ENCODE measurements at regions not wholly inside any gene's neighbourhood (a gene's known extent, or its start where the extent isn't known, plus 50 kb on each side); places are given as distances from the start of the nearest gene placed in this dataset.
"Not testable (repeated sequence)": the region's sequence is repeated elsewhere in the genome, so short reads cannot be mapped to it uniquely, and the experiment has no call there.

DNA sequence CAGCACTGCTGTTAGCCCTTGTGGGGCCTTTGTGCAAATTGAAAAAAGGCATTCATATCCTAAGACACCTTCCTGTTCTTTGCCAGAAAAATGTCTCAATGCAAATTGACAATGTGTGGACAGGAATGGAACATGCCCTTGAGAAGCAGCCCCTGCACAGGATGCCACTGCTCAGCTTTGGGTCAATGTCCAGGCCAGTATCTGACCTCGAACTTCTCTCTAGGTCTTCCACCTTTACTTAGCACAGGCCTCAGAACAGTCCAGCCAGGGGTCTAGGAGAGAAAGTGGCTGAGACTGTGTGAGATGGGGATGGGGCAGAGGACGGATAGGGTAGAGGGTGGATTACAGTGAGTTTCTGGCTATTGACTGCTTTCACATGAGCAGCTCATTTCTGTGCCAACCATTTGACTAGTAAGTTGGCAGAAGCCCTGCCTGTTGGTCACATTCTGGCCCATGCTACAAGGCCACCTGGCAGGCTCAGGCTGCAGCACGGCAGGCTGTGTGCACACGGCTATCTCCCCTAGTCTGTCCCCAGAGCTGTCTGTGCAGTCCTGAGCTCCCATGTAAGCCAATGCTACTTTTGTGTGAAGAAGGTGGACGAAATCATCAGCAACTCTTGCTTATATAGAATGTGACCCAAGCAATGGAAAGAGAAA lies 254.5 kb upstream of the PLGLB1 start:
- not testable (repeated sequence) for DNase-seq

DNA sequence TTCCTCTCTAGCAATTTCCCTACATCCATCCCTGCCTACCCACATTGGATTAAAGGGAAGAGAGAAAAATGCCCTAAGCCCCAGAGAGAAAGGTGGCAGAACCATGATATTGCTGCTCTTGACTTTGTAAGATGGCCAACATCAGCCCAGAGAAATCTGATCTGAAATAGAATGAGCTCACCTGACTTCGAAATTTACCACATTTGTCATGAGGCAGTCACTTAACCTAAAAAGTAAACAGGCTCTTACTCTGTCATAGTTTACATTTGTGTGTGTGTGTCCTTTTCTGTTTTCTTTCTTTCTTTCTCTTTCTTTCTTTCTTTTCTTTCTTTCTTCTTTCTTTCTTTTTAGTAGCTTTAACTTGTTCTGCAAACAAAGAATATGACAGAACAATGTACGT lies 255.0 kb upstream of the PLGLB1 start:
- DNase-seq = not testable (repeated sequence)

DNA sequence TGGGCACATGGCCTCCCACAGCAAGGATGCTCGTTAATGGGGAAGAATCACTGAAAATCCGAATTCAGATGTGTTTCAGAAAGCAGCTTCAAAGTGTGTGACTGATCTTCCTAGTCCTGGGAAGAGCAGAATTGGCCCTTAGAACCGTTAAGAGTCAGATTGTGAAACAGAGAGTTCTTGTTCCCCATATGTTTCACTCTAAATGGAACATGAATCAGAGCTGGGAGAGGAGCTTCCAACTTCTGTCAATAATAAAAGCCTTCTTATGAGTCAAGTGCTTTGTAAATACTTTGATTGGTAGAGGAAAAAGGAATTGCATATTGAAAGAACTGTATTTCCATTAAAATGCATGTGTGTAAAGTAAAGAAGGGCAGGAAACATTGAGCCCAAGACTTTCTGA lies 256.1 kb upstream of the PLGLB1 start:
- DNase-seq = not testable (repeated sequence)

DNA sequence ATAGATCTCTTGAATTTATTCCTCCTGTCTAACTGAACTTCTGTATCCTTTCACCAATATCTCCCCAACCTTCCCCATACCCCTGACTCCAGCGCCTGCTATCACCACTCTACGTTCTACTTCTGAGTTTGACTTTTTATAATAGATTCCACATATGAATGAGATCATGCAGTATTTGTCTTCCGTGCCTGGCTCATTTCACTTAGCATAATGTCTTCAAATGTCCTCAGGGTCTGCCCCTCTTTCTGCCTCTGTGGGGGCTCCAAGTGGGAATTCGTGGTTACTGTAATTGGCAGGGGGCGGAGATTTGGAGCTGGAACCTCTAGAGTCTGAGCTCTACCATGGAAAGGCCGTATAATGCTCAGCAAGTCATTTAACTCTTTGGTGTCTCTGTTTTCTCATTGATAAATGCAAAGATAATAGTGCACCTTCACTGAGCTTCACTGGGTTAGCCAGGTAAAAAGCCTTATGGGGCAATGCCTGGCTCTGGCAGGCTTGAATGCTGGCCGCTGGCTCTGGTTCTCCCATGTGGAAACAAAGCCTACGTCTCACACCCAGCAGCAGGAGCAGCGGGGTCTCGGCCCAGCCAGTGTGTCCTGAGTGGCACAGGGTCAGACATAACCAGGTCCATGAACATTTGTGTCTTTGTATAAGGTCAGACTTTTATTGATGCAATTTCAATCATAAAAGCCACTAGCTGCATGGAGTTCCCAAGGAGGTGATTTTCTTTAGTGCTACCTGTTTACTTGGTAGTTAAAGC lies 259.1 kb upstream of the PLGLB1 start:
- not testable (repeated sequence) for DNase-seq

DNA sequence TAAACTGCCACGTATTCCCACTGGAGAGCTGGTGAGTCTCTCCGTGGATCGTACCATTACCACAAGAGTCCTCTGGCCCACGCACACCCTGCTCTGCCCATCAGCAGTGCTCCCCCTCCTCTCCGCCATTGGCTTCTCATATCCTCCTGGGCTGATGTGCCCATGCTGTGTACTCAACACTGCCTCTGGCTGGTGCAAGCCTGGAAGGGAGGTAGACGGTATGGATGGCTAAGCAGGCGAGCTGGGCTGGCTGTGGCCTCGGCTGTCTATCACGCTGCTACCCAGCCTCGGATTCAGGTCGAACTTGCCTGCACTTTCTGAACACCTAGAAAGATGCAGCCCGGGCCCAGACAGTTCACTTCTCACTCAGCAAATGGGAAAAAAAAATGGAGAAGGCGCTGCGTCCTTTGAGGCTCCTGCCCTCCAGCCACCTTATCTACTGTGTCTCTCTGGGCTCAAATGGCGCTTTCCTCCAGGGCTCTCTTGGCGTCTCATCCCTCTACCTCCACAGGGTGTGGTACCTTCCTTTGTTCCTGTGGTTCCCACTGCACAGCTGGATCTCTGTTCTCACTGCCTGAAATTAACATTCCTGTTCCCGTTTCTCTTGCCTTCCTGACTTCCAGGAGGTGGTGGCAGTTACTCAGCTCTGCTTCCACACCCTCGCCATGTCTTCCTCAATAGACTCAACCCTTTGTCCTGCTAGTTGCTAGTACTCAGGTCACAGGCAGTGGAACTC lies 262.3 kb upstream of the PLGLB1 start:
- DNase-seq = not testable (repeated sequence)

DNA sequence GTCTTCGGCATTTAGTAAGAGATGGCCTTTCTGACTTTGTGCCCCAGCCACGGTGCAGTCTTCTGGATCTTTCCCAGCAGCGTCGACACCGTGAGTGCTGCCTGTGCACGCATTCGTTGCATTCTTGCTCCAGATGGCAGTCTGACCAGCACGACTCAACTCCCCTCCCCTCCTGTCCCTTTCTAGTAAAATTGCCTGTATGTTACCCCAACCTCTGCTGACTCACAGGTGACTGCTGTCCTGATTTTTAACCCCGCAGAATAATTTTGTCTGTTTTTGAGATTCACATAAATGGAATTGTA lies 262.8 kb upstream of the PLGLB1 start:
- DNase-seq = not testable (repeated sequence)

DNA sequence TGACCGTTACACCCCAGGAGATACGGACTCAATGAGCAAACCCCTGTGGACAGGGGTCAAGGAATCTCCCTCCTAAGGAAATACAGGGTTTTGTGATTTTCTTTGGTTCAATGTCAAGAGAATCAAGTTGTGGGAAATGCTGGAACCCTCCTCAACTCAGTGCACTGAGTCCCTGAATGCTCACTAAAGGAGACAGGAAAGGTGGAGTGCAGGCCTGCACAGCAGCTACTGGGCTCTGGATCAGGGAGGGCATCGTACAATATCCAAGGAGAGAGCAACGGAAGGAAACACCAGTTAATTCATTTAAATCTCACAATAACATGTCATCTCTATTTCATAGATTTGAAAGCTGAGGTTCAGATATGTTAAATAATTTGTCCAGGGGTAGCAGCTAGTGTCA lies 263.5 kb upstream of the PLGLB1 start:
- DNase-seq = not testable (repeated sequence)

DNA sequence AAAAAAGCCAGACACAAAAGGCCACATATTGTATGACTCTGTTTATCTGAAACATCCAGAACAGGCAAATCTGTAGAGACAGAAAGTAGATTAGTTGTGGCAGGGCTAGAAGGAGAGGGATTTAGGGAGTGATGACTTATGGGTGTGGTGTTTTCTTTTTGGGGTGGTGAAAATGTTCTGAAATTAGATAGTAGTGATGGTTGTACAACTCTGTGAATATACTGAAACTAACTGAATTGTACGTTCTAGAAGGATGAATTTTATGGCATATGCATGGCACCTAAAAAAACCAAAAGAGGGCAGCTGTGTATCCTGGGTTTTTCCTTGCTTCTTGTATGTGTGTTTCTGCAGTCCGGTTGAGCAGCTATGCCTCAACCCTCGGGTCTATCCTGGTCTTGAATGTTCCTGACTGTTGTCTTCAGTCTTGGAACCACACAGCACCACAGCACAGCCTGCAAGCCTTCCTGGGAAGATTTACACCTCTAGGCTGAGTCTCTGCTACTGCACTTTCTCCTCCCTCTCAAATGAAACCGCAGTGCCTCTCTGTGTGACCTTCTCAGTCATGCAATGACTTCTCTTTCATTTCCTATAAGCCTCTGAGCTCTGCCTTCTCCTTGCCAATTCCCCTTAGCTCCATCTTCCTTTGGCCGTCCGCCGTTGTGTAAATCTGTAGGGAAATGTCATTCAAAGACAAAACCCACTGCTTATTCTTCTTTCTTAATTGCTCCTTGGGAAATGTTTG lies 269.1 kb upstream of the PLGLB1 start:
- peak in 1 of 5 experiments; percentile 6 for DNase-seq

DNA sequence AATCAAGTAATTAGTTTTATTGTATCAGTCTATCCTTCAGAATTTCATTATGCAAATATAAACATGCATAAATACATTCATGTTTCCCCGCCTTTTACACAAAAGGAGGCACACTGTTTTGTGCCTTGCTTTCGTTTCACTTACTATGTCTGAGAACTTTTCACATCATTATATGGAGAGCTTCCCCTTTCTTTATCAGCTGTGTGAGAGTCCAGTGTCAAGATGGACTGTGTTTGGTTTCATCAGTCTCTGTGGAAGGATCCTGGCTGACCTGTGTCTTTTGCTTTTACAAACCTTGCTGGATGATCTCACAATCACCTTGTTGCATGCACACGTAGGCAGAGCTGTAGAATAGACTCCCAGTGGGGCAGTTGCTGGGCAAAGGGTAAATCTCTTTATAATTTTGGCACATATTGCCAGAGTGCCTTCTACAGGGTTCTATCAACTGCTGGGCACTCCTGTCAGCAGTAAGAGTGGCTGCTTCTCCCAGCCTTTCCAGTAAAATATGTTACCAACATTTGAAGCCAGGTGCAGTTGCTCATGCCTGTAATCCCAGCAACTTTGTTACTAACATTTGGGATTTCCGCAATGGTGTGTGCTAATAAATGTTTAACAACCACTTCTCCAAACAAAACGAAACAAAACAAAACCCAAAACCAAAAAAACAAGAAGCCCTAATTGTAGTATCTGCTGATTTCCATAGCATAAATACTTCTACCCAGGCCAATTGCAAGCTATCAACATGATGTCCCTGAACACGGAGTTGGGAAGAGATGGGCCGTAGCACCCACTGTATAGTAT lies 270.0 kb upstream of the PLGLB1 start:
- DNase-seq = not testable (repeated sequence)

DNA sequence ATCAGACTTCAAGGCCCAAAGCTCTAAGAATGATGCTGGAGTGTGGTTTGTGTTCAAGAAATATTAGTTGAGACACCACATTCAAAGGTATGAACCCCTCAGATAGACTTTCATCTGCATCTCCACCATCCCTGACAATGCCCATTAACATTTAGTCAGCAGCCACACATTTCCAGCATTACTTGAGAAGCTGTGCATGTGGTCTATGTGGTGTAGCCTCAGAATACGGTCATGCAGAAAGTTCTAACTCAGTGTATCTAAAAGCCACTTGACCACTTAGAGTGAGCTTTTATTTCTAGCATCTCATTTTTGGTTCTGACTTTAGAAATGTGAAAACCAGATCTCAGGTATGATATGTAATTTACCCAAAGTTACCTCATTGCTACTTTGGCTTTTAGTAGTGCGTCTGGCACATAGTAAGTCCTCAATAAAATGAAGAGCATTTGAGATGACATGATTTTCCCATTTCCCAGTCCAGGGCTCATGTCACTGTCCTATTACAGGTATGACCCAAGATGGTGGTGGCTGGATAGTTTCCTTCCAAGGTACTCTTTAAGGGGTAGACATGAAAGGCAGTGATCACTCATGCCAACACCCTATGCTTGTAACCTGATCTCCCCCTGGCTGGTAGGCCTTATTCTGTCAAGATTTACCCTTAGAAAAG lies 272.4 kb upstream of the PLGLB1 start:
- DNase-seq = peak in 1 of 5 experiments; percentile 38

DNA sequence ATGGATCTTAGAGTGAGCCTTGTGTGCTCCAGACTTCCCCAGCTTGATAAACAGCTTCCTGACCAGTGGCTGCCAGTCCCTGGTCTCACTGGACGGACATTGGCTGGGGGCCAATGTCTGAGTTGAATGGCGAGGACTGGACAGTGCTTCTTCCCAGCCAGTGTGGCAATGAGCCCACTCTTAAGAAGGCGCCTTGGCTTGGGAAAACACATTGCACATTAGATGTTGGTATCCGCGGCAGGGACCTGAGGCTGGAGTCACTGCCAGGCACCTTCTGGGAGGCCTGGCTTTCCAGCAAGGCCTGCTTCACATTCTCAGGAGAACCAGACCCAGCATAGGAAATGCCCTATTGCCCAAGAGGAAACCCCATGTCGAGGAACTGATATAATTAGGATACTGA lies 273.5 kb upstream of the PLGLB1 start:
- DNase-seq = not testable (repeated sequence)

DNA sequence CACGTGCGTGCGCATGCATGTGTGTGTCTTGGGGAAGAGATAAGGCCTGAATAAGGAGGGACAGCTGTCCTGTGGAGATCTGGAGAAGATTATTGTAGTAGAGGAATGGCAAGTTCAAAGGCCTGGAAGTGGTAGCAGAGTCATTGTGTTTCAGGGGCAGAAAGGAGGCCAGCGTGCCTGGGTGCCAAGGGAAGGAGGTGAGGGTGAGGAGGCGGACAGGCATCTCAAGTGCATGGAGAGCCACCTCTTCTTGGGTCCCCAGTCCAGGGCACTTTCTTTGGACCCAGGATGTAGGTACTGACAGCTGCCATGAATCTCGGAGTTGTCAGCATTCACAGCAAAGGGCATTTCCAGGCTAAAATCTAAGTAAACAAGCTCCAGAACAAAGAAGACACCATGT lies 279.7 kb upstream of the PLGLB1 start:
- DNase-seq = not testable (repeated sequence)

DNA sequence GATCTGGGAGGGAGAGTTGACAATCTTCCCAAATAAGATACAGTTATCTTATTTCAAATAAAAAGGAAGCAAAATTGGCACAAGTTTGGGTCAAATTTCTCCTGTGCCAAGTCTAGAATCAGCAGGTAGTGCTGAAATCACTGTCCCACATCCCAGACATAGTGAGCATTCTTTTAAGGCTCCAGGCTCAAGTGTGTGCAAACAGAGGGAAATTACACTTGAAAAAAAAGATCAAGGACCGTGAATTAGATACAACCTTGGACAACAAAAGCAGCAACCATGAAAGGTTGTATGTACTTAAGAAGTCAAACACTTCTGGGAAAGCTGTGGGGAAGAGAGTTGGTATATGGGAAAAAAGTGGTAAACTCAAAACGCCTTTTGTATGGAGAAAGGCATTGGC lies 280.2 kb upstream of the PLGLB1 start:
- not testable (repeated sequence) for DNase-seq

DNA sequence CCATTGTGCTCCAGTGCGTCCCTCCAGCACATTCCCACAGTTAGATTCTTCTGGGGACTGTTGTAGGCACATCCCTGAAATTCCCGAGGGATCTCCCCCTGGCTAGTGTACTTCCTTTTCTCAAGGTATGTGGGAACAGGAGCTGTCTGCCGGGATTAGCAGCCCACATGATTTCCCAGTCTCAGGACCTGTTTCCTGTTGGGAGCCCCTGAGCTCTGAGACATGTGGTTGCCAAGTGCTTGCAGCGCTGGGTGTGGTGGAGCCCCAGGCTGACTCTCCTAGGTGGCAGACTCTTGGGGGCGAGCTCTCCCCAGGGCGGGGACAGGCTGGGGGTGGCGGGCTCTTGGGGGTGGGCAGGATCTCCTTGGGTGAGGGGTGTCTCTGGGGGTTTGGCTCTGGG lies 287.0 kb upstream of the PLGLB1 start:
- not testable (repeated sequence) for DNase-seq

DNA sequence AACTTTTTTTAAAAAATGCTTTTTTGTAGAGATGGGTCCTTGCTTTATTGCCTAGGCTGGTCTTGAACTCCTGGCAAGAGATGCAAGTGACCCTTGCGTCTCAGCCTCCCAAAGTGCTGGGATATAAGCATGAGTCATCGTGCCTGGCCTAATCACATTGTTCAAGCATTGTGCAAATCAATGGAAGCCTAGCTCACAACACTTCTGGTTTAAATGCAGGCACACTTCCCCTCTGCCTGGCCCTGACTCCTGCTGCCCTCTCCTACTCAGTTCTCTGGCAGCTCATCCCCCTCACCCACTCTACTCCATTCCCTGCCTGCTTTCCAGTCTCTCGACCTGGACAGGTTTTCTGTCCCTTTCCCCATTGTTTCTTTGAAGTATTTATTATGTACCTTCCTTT lies 288.1 kb upstream of the PLGLB1 start:
- not testable (repeated sequence) for DNase-seq

DNA sequence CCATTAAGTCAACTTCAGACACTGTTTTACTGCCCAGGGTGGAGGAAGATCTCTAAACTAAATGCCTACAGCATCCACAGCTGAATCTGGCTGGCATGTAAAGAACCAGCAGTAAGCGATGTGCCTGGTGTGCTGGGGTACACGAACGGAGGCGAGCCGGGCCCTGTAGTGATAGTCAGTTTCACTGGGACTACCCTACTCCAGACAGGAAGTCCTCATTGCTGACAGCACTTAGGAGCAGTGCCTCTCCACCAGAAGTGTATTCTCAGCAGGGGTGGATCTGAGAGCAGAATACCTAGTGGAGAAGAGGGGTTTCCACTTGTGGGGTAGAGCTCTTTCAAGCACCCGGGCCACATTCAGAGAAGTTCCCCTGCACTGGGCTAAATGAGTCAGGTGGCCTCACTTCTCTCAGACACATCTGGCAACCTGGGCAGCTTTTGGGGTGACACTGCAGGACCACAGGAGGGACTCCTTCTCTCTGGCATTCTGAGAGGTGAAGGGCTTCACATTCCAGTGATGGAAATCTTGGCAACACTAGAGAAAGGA lies 290.3 kb upstream of the PLGLB1 start:
- DNase-seq = not testable (repeated sequence)

DNA sequence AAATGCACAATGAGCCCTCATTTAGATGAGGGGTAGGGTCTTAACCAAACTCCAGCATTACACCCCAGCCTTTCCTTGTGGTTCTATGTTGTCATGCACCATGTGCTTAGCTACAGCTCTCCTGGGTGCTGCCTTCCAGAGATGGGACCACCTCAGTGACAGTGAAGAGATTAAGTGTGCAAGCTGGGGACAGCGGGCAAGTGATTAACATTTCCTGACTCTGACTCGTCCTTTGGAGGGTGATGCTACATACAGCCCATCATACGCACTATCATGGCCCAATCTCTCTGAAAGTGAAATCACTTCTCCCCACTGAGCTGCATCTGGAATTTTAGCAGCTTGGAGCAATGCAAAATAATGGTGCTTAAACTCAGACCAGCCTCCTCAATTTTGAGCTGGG lies 293.0 kb upstream of the PLGLB1 start:
- DNase-seq = peak in 1 of 5 experiments; percentile 15

DNA sequence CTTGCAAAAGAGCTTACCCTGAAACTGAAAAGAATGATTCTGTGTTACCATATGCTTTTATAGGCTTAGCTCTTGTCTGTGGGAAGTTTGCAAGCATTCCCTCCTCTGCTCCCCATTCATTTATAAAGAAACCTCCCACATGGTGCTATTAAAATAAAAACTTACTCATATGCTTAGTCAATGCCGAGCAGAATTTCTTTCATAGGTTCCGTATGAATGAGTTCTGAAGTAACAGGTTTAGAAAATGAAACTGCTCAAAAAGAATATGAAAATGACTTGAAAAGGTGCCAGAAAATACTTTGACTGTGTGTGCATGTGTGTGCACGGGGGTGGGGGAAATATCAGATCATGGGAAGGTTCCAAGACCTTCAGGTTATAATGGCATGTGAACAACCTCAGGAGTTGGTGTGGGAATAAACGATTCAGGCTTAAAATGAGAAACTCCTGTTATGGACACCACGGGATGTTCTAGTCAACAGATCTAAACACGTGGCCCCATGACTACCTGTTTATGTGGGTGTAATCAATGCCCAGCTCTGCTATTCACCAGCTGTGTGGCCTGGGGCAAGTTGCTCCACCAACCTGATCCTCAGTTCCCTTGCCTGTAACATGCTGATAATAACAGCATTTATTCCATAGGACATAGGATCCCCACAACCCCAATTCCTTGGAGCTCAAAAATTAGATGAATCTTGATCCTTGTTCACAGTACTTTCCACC lies 293.7 kb upstream of the PLGLB1 start:
- peak in 2 of 5 experiments; percentile 15 to 33 for DNase-seq

DNA sequence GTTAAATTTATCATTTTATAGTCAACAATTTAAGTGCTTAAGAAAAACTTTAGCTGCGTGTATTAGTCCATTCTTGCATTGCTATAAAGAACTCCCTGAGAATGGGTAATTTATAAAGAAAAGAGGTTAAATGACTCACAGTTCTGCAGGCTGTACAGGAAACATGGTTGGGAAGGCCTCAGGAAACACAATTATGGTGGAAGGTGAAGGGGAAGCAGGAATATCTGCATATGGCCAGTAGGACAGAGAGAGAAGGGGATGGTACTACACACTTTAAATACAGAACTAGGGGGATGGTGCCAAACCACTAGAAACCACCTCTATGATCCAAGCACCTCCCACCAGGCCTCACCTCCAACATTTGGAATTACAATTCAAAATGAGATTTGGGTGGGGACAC lies 295.5 kb upstream of the PLGLB1 start:
- not testable (repeated sequence) for DNase-seq

DNA sequence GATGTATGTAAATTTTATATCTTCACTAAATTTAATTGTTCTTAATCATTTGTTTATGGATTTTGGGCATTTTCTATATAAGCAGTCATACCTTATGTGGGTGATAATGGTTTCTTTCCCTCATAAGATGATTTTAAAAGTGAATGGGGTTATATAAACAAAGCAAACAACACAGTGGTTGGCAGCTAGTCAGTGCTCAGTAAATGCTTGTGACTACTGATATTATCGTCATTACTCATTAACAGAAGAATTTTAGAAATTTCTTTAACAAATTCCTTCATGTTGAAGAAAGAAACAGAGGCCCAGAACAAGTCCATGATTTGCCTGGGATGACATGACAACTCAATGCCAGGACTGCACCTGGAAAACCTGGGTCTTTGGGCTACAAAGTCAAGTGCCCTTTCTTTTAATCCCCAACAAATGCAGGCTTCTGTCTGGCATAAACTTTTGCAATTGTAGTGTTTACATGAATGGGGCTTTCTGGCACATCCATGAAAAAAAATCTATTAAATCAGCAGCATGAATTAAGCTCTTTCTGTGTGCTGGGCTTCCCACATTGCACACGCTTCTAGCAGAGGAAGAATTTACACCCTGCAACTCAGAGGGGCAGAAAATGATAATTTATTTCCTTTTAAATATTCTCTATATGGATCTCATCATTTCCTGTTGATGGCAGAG lies 297.3 kb upstream of the PLGLB1 start:
- DNase-seq = not testable (repeated sequence)
